GM12878 (cell line): ENCODE measurements at regions not wholly inside any gene's neighbourhood (a gene's known extent, or its start where the extent isn't known, plus 50 kb on each side); places are given as distances from the start of the nearest gene placed in this dataset.

Experiments used
- ATAC-seq: fragments of 200-7000 bp; cut with Tn5 transposase; 3 replicates; pipeline ENCODE4 v1.9.1; 2020; ENCODE audit warnings: mild to moderate bottlenecking, moderate library complexity
- BruUV-seq: library from RNA; stranded (reverse); fragments of 400-500 nt; replicated peaks from 2 replicates; lab custom pipeline; 2021; lab: Mats Ljungman, UMichigan
- CTCF ChIA-PET: fragments of 300-600 bp; sonication (Branson Sonifier 250); formaldehyde crosslinking; extraction: SDS; loops from one replicate; lab custom pipeline; 2021; ENCODE audit warnings: inconsistent platforms; lab: Yijun Ruan, JAX
- POLR2A ChIA-PET: fragments of 350-600 bp; formaldehyde crosslinking; extraction: SDS; loops from one replicate; lab custom pipeline; 2021; ENCODE audit warnings: inconsistent platforms; lab: Charles Lee
- RAD21 ChIA-PET: fragments of 300-600 bp; sonication (Branson Sonifier 250); formaldehyde crosslinking; loops from one replicate; lab custom pipeline; 2023; ENCODE audit warnings: antibody characterized with exemption; ENCODE audit not compliant: unreplicated experiment; lab: Charles Lee
- SMC1A ChIA-PET: fragments of 300-600 bp; sonication (Branson Sonifier 250); formaldehyde crosslinking; loops from one replicate; lab custom pipeline; 2023; ENCODE audit not compliant: unreplicated experiment, uncharacterized antibody; lab: Charles Lee
- DNase-seq: peaks from one replicate; pipeline ENCODE4 v3.0.0-alpha.2; 2011; ENCODE audit warnings: low read depth, low spot score
- FAIRE-seq: peaks from 3 replicates; lab custom pipeline; 2011; peaks lifted over from hg19 to GRCh38; lab: Jason Lieb, UNC
- H2AFZ ChIP-seq: 2 replicates; pipeline ENCODE4 v1.6.0; 2011; ENCODE audit warnings: low read depth, low read length, control low read depth; ENCODE audit not compliant: control insufficient read depth
- H3K27ac ChIP-seq: 2 replicates; pipeline ENCODE4 v1.5.1; 2011; ENCODE audit warnings: control low read depth; ENCODE audit not compliant: control insufficient read depth, insufficient read depth
- H3K27me3 ChIP-seq, 2 experiments: replicated peaks in 1 of 2; 2 replicates each; pipeline versions ENCODE4 v1.6.0 to v1.6.1; 2011; ENCODE audit warnings: low read length in 1 of 2; ENCODE audit not compliant: control insufficient read depth in 2 of 2, insufficient read depth in 2 of 2
- H3K36me3 ChIP-seq, 2 experiments: 2 replicates each; pipeline ENCODE4 v1.5.1; 2011; ENCODE audit warnings: low read length in 1 of 2; ENCODE audit not compliant: control insufficient read depth in 2 of 2, insufficient read depth in 2 of 2
- H3K4me1 ChIP-seq: 2 replicates; pipeline ENCODE4 v1.6.1; 2011; ENCODE audit warnings: mild to moderate bottlenecking, low read length, moderate library complexity, mixed read lengths; ENCODE audit not compliant: control insufficient read depth, insufficient read depth
- H3K4me2 ChIP-seq: 2 replicates; pipeline ENCODE4 v1.6.0; 2011; ENCODE audit warnings: control low read depth; ENCODE audit not compliant: control insufficient read depth, insufficient read depth
- H3K4me3 ChIP-seq: fragments of 200-600 bp; sonication (generic); 2 replicates; pipeline ENCODE4 v1.5.1; 2016
- H3K79me2 ChIP-seq: 2 replicates; pipeline ENCODE4 v1.6.0; 2011; ENCODE audit warnings: low read length; ENCODE audit not compliant: control insufficient read depth, insufficient read depth
- H3K9ac ChIP-seq: 2 replicates; pipeline ENCODE4 v1.8.0; 2011; ENCODE audit warnings: low read length, control low read depth, mixed read lengths; ENCODE audit not compliant: control insufficient read depth, insufficient read depth
- H3K9me3 ChIP-seq: replicated peaks from 3 replicates; pipeline ENCODE4 v1.5.1; 2011; ENCODE audit warnings: mild to moderate bottlenecking, low read length; ENCODE audit not compliant: control insufficient read depth, insufficient read depth
- H4K20me1 ChIP-seq: 2 replicates; pipeline ENCODE4 v1.6.0; 2011; ENCODE audit not compliant: control insufficient read depth, insufficient read depth
- BHLHE40 ChIP-seq, 2 experiments: fragments of 450-650 bp in 1 of 2; IDR thresholded peaks; 2 replicates each; pipeline ENCODE4 v1.6.1; 2011 to 2017; ENCODE audit warnings: low read depth in 2 of 2, borderline replicate concordance in 1 of 2, improper control_type of control experiment in 1 of 2, low read length in 1 of 2, mild to moderate bottlenecking in 1 of 2
- BMI1 ChIP-seq: fragments of 450-650 bp; IDR thresholded peaks from 2 replicates; pipeline ENCODE4 v1.6.1; 2016; ENCODE audit warnings: mild to moderate bottlenecking, moderate library complexity, borderline replicate concordance
- CBX5 ChIP-seq: sonication (generic); IDR thresholded peaks from 2 replicates; pipeline ENCODE4 v1.6.1; 2016; ENCODE audit warnings: low read depth, moderate library complexity, mild to moderate bottlenecking, inconsistent platforms
- CHD1 ChIP-seq: IDR thresholded peaks from 2 replicates; pipeline ENCODE4 v1.6.1; 2012; ENCODE audit warnings: low read depth, low read length, improper control_type of control experiment
- EGR1 ChIP-seq, 2 experiments: IDR thresholded peaks; 1 replicate in 1 of 2; 2 replicates in 1 of 2; pipeline ENCODE4 v1.6.1; 2011 to 2012; ENCODE audit warnings: low read depth in 2 of 2, low read length in 2 of 2, borderline replicate concordance in 1 of 2, mild to moderate bottlenecking in 1 of 2, moderate library complexity in 1 of 2
- ESRRA ChIP-seq: IDR thresholded peaks from 2 replicates; pipeline ENCODE4 v1.6.1; 2012; ENCODE audit warnings: mild to moderate bottlenecking, low read length, improper control_type of control experiment
- EZH2 ChIP-seq: IDR thresholded peaks from 2 replicates; pipeline ENCODE4 v1.6.1; 2012; ENCODE audit warnings: low read depth, mild to moderate bottlenecking, control low read depth, inconsistent platforms, low read length, borderline replicate concordance; ENCODE audit not compliant: control insufficient read depth
- FOXK2 ChIP-seq: fragments of 450-650 bp; IDR thresholded peaks from 2 replicates; pipeline ENCODE4 v1.6.1; 2017; ENCODE audit warnings: mild to moderate bottlenecking, moderate library complexity
- IRF5 ChIP-seq: fragments of 450-650 bp; IDR thresholded peaks from 2 replicates; pipeline ENCODE4 v1.6.1; 2017; ENCODE audit warnings: borderline replicate concordance
- KLF5 ChIP-seq: fragments of 450-650 bp; IDR thresholded peaks from 2 replicates; pipeline ENCODE4 v1.6.1; 2014; ENCODE audit warnings: mild to moderate bottlenecking; ENCODE audit not compliant: partially characterized antibody
- NRF1 ChIP-seq: conservative IDR thresholded peaks from 2 replicates; pipeline ENCODE4 v1.6.1; 2011; ENCODE audit warnings: mild to moderate bottlenecking, low read depth, low read length, improper control_type of control experiment
- RAD51 ChIP-seq: fragments of 450-650 bp; IDR thresholded peaks from 2 replicates; pipeline ENCODE4 v1.6.1; 2016; ENCODE audit warnings: moderate library complexity, mild to moderate bottlenecking, inconsistent platforms
- RELB ChIP-seq: fragments of 450-650 bp; IDR thresholded peaks from 2 replicates; pipeline ENCODE4 v1.6.1; 2017; ENCODE audit warnings: low read depth, mild to moderate bottlenecking, moderate library complexity
- SP1 ChIP-seq: IDR thresholded peaks from one replicate; pipeline ENCODE4 v1.6.1; 2011; ENCODE audit warnings: low read depth, low read length
- SPI1 ChIP-seq: IDR thresholded peaks from 2 replicates; pipeline ENCODE4 v1.6.1; 2011; ENCODE audit warnings: low read depth, mild to moderate bottlenecking, low read length, moderate library complexity, borderline replicate concordance; ENCODE audit not compliant: insufficient read depth
- WGBS: methylation state at CpG from one replicate; pipeline ENCODE4 v1.1.6; 2016; ENCODE audit warnings: low lambda C conversion rate; ENCODE audit not compliant: insufficient replicate concordance, insufficient coverage; ENCODE audit errors: missing lambda C conversion rate; 5-methylcytosine and 5-hydroxymethylcytosine counted together
- in situ Hi-C: fragments of 300-500 bp; cut with MboI; formaldehyde crosslinking; loops from 9 replicates; pipeline ENCODE4 v1.14.3; 2018; ENCODE audit warnings: mixed read lengths
- intact Hi-C: fragments of 100-400 bp; cut with micrococcal nuclease; formaldehyde crosslinking; loops from one replicate; pipeline ENCODE4 v1.14.2; 2022; ENCODE audit not compliant: unreplicated experiment

- ATAC-seq: no peak
- Histone ChIP-seq H3K4me2 (no peak overlapping the region), H3K36me3 (no peaks in the 10 kb centered on the region), H3K4me1 (no peaks in the 10 kb centered on the region), H3K9ac (no peak overlapping the region), H3K27ac (no peak overlapping the region), H3K79me2 (no peaks in the 10 kb centered on the region), H3K4me3 (no peak overlapping the region), H3K9me3 (no peaks in the 10 kb centered on the region), H4K20me1 (no peaks in the 10 kb centered on the region), H2AFZ (no peak overlapping the region), H3K27me3 (no peaks in the 10 kb centered on the region)
- ChIA-PET SMC1A (interaction anchor here (0.6 to 3.4 kb wide), 11 partner anchors 11 to 631 kb away, joined by 3 to 58 read pairs (median 4); no protein-coding TSS in a partner anchor), RAD21 (interaction anchor here (2.6 to 3.4 kb wide), 2 partner anchors 25 to 363 kb away, joined by 11 to 39 read pairs; no protein-coding TSS in a partner anchor), CTCF (interaction anchor here (0.7 to 3.4 kb wide), 8 partner anchors 18 to 1100 kb away, joined by 3 to 75 read pairs (median 4); no protein-coding TSS in a partner anchor), POLR2A (no interaction called here)
- no peak for FAIRE-seq
- BruUV-seq: no TSS peak
- TF ChIP-seq EZH2: no peak
- TF ChIP-seq IRF5: no peak
- TF ChIP-seq BHLHE40 (IDR thresholded peaks at IDR 0.05; ENCODE audit: borderline replicate concordance in 1 of 2, low read depth in 2 of 2, low read length in 1 of 2): no peak
- TF ChIP-seq KLF5: no peak
- no peak for TF ChIP-seq CBX5
- no peak for TF ChIP-seq CHD1
- TF ChIP-seq NRF1: no peak
- TF ChIP-seq ESRRA: no peak
- no peak for TF ChIP-seq FOXK2
- no peak for TF ChIP-seq SPI1
- no peak for TF ChIP-seq BMI1
- no peak for TF ChIP-seq RAD51
- no peak for TF ChIP-seq RELB
- no peak for TF ChIP-seq SP1
- TF ChIP-seq EGR1 (IDR thresholded peaks at IDR 0.05; ENCODE audit: borderline replicate concordance in 1 of 2, low read depth in 2 of 2, low read length in 2 of 2): no peak
- 11% methylated on average over 4 of the region's 4 CpGs for WGBS
- intact Hi-C loops (loop anchor here (5.0 kb wide), 2 partner anchors 1603 to 1773 kb away; no protein-coding TSS in a partner anchor), in situ Hi-C loops (no loop called here)
- no peak for DNase-seq
Observed at GRCh38 chr3:22115581-22115980, 364.6 kb upstream of the ZNF385D start.
